Astrocyte (in vitro differentiated cells and primary cell): ENCODE measurements at regions not wholly inside any gene's neighbourhood (a gene's known extent, or its start where the extent isn't known, plus 50 kb on each side); places are given as distances from the start of the nearest gene placed in this dataset.

Experiments
- DNase-seq: peaks from one replicate; pipeline ENCODE4 v3.0.0-alpha.2; 2010; ENCODE audit warnings: low read depth
- FAIRE-seq: peaks from 2 replicates; lab custom pipeline; 2011; peaks lifted over from hg19 to GRCh38; lab: Jason Lieb, UNC
- H2AFZ ChIP-seq: 2 replicates; pipeline ENCODE4 v1.6.0; 2012; ENCODE audit warnings: low read depth, low read length, inconsistent platforms
- H3K27ac ChIP-seq: 2 replicates; pipeline ENCODE4 v1.5.1; 2011; ENCODE audit warnings: low read depth, low read length, inconsistent platforms
- H3K27me3 ChIP-seq: 2 replicates; pipeline ENCODE4 v1.6.0; 2011; ENCODE audit warnings: low read length, inconsistent platforms; ENCODE audit not compliant: insufficient read depth
- H3K36me3 ChIP-seq: 2 replicates; pipeline ENCODE4 v1.5.1; 2011; ENCODE audit warnings: low read length, inconsistent platforms; ENCODE audit not compliant: insufficient read depth
- H3K4me1 ChIP-seq: 2 replicates; pipeline ENCODE4 v1.5.1; 2011; ENCODE audit warnings: low read length, inconsistent platforms; ENCODE audit not compliant: insufficient read depth
- H3K4me2 ChIP-seq: 2 replicates; pipeline ENCODE4 v1.6.0; 2012; ENCODE audit warnings: low read length, inconsistent platforms
- H3K4me3 ChIP-seq: 2 replicates; pipeline ENCODE4 v1.5.1; 2011; ENCODE audit warnings: low read depth, mild to moderate bottlenecking, low read length, inconsistent platforms; ENCODE audit not compliant: insufficient read depth
- H3K79me2 ChIP-seq: 2 replicates; pipeline ENCODE4 v1.6.0; 2012; ENCODE audit warnings: mild to moderate bottlenecking, low read length, inconsistent platforms; ENCODE audit not compliant: insufficient read depth
- H3K9ac ChIP-seq: 2 replicates; pipeline ENCODE4 v1.6.0; 2012; ENCODE audit warnings: mild to moderate bottlenecking, low read length, inconsistent platforms
- H3K9me3 ChIP-seq: 2 replicates; pipeline ENCODE4 v1.5.1; 2012; ENCODE audit warnings: low read depth, mild to moderate bottlenecking, low read length, inconsistent platforms; ENCODE audit not compliant: insufficient read depth
- H4K20me1 ChIP-seq: 2 replicates; pipeline ENCODE4 v1.6.0; 2012; ENCODE audit warnings: low read length, inconsistent platforms; ENCODE audit not compliant: insufficient read depth
- H3K27ac Mint-ChIP-seq: one replicate; pipeline ENCODE4 v1.8.0; 2021; ENCODE audit warnings: mild to moderate bottlenecking, mixed read lengths; ENCODE audit not compliant: unreplicated experiment
- H3K27me3 Mint-ChIP-seq: one replicate; pipeline ENCODE4 v1.8.0; 2021; ENCODE audit warnings: low read depth, mixed read lengths; ENCODE audit not compliant: unreplicated experiment
- H3K36me3 Mint-ChIP-seq: one replicate; pipeline ENCODE4 v1.8.0; 2021; ENCODE audit warnings: low read depth, mixed read lengths; ENCODE audit not compliant: unreplicated experiment
- H3K4me1 Mint-ChIP-seq: one replicate; pipeline ENCODE4 v1.8.0; 2021; ENCODE audit warnings: low read depth, mixed read lengths; ENCODE audit not compliant: unreplicated experiment
- H3K4me3 Mint-ChIP-seq: one replicate; pipeline ENCODE4 v1.8.0; 2021; ENCODE audit warnings: mild to moderate bottlenecking, moderate library complexity, mixed read lengths; ENCODE audit not compliant: unreplicated experiment
- H3K9me3 Mint-ChIP-seq: one replicate; pipeline ENCODE4 v1.8.0; 2021; ENCODE audit warnings: mild to moderate bottlenecking, mixed read lengths; ENCODE audit not compliant: unreplicated experiment
- CTCF ChIP-seq: IDR thresholded peaks from 2 replicates; pipeline ENCODE4 v1.5.1; 2011; ENCODE audit warnings: low read depth, mild to moderate bottlenecking, inconsistent platforms, low read length, moderate library complexity; ENCODE audit not compliant: insufficient read depth
- EZH2 ChIP-seq: IDR thresholded peaks from 2 replicates; pipeline ENCODE4 v1.6.1; 2012; ENCODE audit warnings: mild to moderate bottlenecking, low read length, inconsistent platforms; ENCODE audit not compliant: insufficient read depth

GRCh38 chr3:187896646-187897045, 151.4 kb upstream of the BCL6 start:
- Histone ChIP-seq H3K9ac (no peak overlapping the region), H4K20me1 (no peaks in the 10 kb centered on the region), H3K4me2 (no peak overlapping the region), H2AFZ (no peak overlapping the region), H3K79me2 (no peaks in the 10 kb centered on the region), H3K4me1 (no peaks in the 10 kb centered on the region), H3K27ac (no peak overlapping the region), H3K4me3 (no peak overlapping the region), H3K36me3 (no peaks in the 10 kb centered on the region), H3K27me3 (peaks cover 3% of the 10 kb centered on the region), H3K9me3 (no peaks in the 10 kb centered on the region)
- Mint-ChIP-seq H3K9me3 (peaks cover 2% of the 10 kb centered on the region), H3K4me1 (no peaks in the 10 kb centered on the region), H3K4me3 (no peak overlapping the region), H3K27ac (no peak overlapping the region), H3K27me3 (peaks cover 10% of the 10 kb centered on the region), H3K36me3 (no peaks in the 10 kb centered on the region)
- FAIRE-seq (no peak), DNase-seq (no peak)
- TF ChIP-seq CTCF: no peak
- TF ChIP-seq EZH2: no peak

GRCh38 chr3:187899246-187899645, 154.0 kb upstream of the BCL6 start:
- H3K9me3 Mint-ChIP-seq: peaks cover 2% of the 10 kb centered on the region
- H3K27me3 ChIP-seq: peaks cover 3% of the 10 kb centered on the region
- H3K9ac ChIP-seq: no peak overlapping the region
- H4K20me1 ChIP-seq: no peaks in the 10 kb centered on the region
- H3K4me1 ChIP-seq: no peaks in the 10 kb centered on the region
- peaks cover 10% of the 10 kb centered on the region for H3K27me3 Mint-ChIP-seq
- no peak for DNase-seq
- H3K4me3 ChIP-seq: no peak overlapping the region
- no peaks in the 10 kb centered on the region for H3K79me2 ChIP-seq
- H3K27ac ChIP-seq: no peak overlapping the region
- H3K36me3 Mint-ChIP-seq: no peaks in the 10 kb centered on the region
- TF ChIP-seq EZH2: no peak
- no peak for TF ChIP-seq CTCF
- H2AFZ ChIP-seq: no peak overlapping the region
- H3K9me3 ChIP-seq: no peaks in the 10 kb centered on the region
- H3K4me3 Mint-ChIP-seq: no peak overlapping the region
- no peaks in the 10 kb centered on the region for H3K36me3 ChIP-seq
- peaks cover 3% of the 10 kb centered on the region for H3K4me1 Mint-ChIP-seq
- H3K4me2 ChIP-seq: no peak overlapping the region
- no peak overlapping the region for H3K27ac Mint-ChIP-seq
- FAIRE-seq: no peak

GRCh38 chr3:187900993-187901755, 155.9 kb upstream of the BCL6 start:
- Histone ChIP-seq H3K27me3 (peaks cover 3% of the 10 kb centered on the region), H3K4me1 (no peaks in the 10 kb centered on the region), H3K9me3 (no peaks in the 10 kb centered on the region), H3K27ac (no peak overlapping the region), H3K36me3 (no peaks in the 10 kb centered on the region), H4K20me1 (no peaks in the 10 kb centered on the region), H3K79me2 (no peaks in the 10 kb centered on the region), H2AFZ (no peak overlapping the region), H3K4me2 (no peak overlapping the region), H3K4me3 (no peak overlapping the region), H3K9ac (no peak overlapping the region)
- no peaks in the 10 kb centered on the region for H3K36me3 Mint-ChIP-seq
- DNase-seq (no peak), FAIRE-seq (no peak)
- no peak overlapping the region for H3K4me3 Mint-ChIP-seq
- H3K9me3 Mint-ChIP-seq: peaks cover 2% of the 10 kb centered on the region
- TF ChIP-seq EZH2: no peak
- no peak for TF ChIP-seq CTCF
- no peak overlapping the region for H3K27ac Mint-ChIP-seq
- peaks cover 10% of the 10 kb centered on the region for H3K27me3 Mint-ChIP-seq
- peaks cover 3% of the 10 kb centered on the region for H3K4me1 Mint-ChIP-seq
